SU-DHL-6 (cell line): ENCODE measurements at regions not wholly inside any gene's neighbourhood (a gene's known extent, or its start where the extent isn't known, plus 50 kb on each side); places are given as distances from the start of the nearest gene placed in this dataset.

ENCODE experiments used
- EZH2phosphoT487 ChIP-seq: fragments of 200-600 bp; sonication (generic), shearing (Covaris generic); conservative IDR thresholded peaks from 2 replicates; pipeline ENCODE4 v1.6.1; 2018; ENCODE audit warnings: mild to moderate bottlenecking, antibody characterized with exemption, low read length, moderate library complexity, mixed read lengths
- TF ChIP-seq, protein P1 (sequence below): fragments of 200-600 bp; sonication (generic); IDR thresholded peaks from one replicate; pipeline ENCODE4 v1.5.1; 2017; ENCODE audit warnings: antibody characterized with exemption, mild to moderate bottlenecking, low read length, moderate library complexity; ENCODE audit not compliant: insufficient read depth, poor library complexity, severe bottlenecking

DNA sequence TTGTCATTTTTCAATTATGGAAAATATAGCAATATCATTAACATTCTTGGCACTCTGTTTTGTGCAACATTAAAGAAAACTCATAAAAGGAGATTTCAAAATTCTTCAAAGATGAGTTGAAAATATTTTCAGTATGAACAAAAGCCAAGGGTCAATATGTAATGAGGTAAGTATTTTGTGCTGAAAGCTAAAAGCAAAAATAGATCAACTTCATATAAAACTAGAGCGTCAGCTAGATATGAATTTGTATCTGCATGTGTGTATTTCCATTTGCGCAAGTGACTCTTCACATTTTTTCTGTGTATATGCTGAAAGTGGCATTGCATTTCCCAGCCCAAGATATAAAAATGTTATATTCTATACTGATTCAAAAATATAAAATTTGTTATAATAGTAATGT, 492.1 kb upstream of the EYS start:
- no peak for TF ChIP-seq EZH2phosphoT487
- TF ChIP-seq, protein P1, sequence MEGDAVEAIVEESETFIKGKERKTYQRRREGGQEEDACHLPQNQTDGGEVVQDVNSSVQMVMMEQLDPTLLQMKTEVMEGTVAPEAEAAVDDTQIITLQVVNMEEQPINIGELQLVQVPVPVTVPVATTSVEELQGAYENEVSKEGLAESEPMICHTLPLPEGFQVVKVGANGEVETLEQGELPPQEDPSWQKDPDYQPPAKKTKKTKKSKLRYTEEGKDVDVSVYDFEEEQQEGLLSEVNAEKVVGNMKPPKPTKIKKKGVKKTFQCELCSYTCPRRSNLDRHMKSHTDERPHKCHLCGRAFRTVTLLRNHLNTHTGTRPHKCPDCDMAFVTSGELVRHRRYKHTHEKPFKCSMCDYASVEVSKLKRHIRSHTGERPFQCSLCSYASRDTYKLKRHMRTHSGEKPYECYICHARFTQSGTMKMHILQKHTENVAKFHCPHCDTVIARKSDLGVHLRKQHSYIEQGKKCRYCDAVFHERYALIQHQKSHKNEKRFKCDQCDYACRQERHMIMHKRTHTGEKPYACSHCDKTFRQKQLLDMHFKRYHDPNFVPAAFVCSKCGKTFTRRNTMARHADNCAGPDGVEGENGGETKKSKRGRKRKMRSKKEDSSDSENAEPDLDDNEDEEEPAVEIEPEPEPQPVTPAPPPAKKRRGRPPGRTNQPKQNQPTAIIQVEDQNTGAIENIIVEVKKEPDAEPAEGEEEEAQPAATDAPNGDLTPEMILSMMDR, result no peak
